K562 (cell line): ENCODE measurements at regions not wholly inside any gene's neighbourhood (a gene's known extent, or its start where the extent isn't known, plus 50 kb on each side); places are given as distances from the start of the nearest gene placed in this dataset.

ENCODE experiments used
- ARID3B ChIP-seq: fragments of 250-450 bp; sonication (Bioruptor Pico); IDR thresholded peaks from 2 replicates; pipeline ENCODE4 v1.4.0; 2020; ENCODE audit warnings: borderline replicate concordance
- ID3 ChIP-seq, 2 experiments: fragments of 250-450 bp in 1 of 2; fragments of 450-650 bp in 1 of 2; sonication (Bioruptor Pico) in 1 of 2; IDR thresholded peaks; 2 replicates each; pipeline versions ENCODE4 v1.6.1 to v1.8.0; 2016 to 2021; ENCODE audit warnings: mild to moderate bottlenecking in 2 of 2, moderate library complexity in 2 of 2, missing compliant biosample characterization in 1 of 2, missing genetic modification characterization in 1 of 2
- MGA ChIP-seq: fragments of 450-650 bp; IDR thresholded peaks from 2 replicates; pipeline ENCODE4 v1.6.1; 2016; ENCODE audit warnings: mild to moderate bottlenecking, moderate library complexity
- TCF7L2 ChIP-seq: fragments of 150-350 bp; IDR thresholded peaks from 2 replicates; pipeline ENCODE4 v1.6.1; 2016; ENCODE audit warnings: low read depth, mild to moderate bottlenecking, low read length, moderate library complexity

- no peak for TF ChIP-seq MGA
- TF ChIP-seq ID3 (CRISPR knock-in tag; IDR thresholded peaks at IDR 0.05): no peak
- no peak for TF ChIP-seq ID3 (tag; IDR thresholded peaks at IDR 0.05)
- no peak for TF ChIP-seq TCF7L2
- no peak for TF ChIP-seq ARID3B (CRISPR knock-in tag)
Observed at GRCh38 chr6:9914951-9915350, 499.9 kb downstream of the TFAP2A start (continued).
